HG03039 (cell line): ENCODE measurements at regions not wholly inside any gene's neighbourhood (a gene's known extent, or its start where the extent isn't known, plus 50 kb on each side); places are given as distances from the start of the nearest gene placed in this dataset.

Experiments used
- ATAC-seq: cut with Tn5 transposase; IDR thresholded peaks from one replicate; pipeline ENCODE4 v1.9.1; 2021; ENCODE audit warnings: mild to moderate bottlenecking, moderate library complexity; ENCODE audit not compliant: unreplicated experiment

DNA sequence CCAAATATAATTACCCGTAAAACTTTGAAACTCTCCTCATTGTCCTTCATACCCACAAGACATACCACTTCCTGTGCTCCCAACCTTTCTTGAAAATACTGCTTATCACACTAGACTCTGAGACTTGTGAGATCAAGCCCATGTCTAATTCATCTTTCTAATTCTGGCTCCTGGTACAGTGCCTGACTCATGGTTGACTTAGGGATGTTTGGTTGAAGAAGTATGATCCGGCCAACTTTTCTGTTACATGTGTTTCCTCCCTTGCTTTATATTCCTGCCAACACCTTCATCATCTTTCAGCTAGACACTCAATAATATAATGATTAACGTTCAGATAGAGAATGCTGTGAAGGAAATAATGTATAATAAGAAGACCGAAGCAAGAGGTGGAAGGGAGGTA lies 58.2 kb downstream of the MEX3B start:
- no peak for ATAC-seq

GRCh38 chr15:81983497-81983896 lies 62.3 kb downstream of the MEX3B start:
- ATAC-seq: no peak

DNA sequence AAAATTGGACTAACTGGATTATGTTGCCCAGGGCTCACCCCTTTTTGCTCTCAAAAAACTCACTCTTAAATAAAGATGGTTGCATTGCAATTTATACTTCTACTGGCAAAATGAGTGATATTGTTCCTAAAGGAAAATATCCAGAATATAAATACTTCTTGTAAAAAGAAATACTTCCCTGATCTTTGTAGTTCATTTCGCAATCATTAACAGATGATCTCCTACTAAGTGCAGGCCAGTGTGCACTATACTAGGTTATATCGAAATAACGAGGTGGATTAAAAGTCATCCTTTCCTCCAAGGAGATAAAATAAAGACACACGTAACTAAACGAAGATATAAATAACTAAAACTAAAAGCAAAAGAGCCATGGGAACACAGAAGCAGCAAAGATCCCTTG lies 63.0 kb downstream of the MEX3B start:
- ATAC-seq: no peak

DNA sequence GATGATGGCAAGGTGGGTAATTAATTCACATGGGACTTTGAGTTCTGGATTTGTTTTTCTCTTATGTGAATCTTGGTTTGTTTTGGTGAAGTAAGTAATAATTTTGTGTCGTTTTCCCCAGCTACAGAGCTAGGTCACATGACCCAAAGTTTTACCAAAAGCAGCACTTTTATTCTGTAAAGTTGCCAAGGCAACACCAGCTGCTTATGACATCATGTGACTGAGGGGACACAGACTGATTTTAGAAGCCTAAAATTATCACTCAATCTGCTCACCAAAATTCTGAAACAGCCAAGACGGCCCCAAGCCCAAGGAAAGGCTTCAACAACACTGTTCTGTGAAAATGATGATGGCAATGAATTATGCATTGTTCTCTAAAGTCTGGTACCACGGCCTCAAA lies 63.9 kb downstream of the MEX3B start:
- no peak for ATAC-seq

GRCh38 chr15:81977464-81977863 lies 68.4 kb downstream of the MEX3B start:
- ATAC-seq: no peak

DNA sequence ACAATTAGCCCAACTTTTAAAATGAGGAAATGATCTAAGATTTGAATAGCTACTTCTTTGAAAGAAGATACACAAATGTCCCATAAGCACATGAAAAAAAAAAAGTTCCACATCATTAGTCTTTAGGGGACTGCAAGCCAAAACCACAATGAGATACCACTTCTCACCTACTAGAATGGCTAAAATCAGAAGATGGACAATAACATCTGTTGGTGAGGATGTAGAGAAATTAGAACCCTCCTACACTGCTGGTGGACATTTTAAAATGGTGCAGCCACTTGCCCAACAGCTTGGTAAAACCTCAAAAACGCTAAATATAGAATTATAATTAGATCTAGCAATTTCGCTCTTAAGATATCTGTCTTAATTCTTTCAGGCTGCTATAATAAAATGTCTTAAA lies 77.1 kb downstream of the MEX3B start:
- ATAC-seq: no peak

DNA sequence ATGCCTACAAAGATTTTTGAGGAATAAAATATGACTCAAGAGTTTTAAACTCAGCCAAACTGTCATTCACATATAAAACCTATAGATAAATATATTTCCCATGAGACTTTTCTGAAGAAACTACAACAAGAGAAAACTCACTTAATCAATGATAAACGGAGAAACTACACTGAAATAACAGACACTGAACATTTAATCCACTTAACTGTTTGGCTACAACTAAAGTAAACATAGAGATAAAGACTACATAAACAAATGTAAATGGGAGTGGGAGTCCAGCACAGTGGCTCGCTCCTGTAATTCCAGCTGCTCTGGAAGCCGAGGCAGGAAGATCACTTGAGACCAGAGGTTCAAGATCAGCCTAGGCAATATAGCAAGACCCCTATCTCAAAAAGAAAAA lies 79.2 kb downstream of the MEX3B start:
- no peak for ATAC-seq

GRCh38 chr15:81962482-81962881 lies 83.3 kb downstream of the MEX3B start:
- no peak for ATAC-seq

DNA sequence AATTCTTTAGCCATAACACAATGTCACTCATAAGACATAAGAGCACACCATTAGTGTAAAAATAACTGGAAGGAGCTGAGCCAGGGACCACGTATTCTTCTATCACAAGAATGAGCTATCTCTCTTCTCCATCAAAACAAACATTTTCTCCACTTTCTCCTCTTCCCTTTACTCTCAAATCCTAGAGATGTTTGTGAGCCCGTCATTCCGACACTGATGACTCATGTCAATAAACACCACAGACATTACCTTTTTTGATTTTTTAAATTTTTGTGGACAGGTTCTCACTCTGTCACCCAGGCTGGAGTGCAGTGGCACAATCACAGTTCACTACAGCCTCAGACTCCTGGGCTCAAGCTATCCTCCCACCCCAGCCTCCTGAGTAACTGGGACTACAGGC lies 86.6 kb downstream of the MEX3B start:
- ATAC-seq: no peak

- ATAC-seq: no peak
Measured at GRCh38 chr15:81957698-81958097, 88.1 kb downstream of the MEX3B start.

DNA sequence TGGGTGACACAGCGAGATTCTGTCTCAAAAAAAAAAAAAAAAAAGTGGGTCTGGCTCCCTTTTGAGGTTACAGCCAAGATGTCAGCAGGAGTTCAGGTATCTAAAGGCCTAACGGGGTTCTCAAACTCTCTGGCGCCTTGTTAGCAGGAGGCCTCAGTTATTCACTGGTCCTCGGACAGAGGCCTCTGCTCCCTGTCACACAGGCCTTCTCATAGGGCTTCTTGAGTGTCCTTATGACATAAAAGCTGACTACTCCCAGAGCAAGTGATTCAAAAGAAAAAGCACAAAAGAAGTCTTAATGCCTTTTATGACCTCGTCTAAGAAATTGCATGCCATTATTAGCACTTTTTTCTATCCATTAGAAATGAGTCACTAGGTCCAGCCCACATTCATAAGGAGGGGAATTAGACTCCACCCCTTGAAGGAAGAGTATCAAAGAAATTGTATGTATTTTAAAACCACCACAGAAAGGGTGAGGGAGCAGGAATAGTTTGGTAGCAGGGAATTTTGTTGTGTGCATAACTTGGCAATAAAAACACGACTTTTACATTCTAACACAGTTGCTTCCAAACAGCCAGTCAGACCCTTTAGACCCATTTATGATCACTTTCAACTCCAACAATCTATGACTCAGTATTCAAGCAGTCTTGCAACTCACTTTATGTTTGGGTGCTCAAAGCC lies 90.3 kb downstream of the MEX3B start:
- no peak for ATAC-seq

DNA sequence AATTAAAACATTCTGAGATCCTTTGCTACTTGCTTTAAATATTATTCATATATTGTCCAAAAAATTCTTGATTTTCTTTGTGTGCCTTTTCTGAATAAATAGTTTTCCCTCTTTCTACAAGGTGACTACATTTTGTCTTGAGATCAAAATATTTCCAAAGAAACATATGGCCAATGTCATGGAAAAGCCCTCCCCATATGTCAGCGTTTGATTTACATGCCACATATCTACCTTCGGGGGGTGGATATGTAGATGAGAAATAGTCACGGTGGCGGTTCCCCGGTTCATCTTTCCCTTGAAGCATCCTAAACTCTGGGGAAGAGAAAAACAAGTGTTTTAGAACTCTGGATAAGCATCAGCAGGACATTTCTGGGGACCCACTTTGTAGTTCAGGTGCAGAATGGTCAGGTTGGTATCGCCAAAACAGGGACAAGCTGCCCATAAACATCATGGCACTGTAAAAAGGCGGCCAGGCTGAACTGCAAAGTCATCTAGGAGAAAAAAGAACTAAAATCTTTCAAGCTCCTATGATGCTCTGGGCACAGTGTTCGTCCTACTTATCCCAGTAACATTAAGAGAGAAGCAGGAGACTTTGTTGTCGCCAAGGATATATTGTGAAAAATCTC lies 91.5 kb downstream of the MEX3B start:
- ATAC-seq: no peak

- ATAC-seq: no peak
Measured at GRCh38 chr15:81950841-81951414, 94.9 kb downstream of the MEX3B start.

GRCh38 chr15:81948751-81949150 lies 97.1 kb downstream of the MEX3B start:
- no peak for ATAC-seq

DNA sequence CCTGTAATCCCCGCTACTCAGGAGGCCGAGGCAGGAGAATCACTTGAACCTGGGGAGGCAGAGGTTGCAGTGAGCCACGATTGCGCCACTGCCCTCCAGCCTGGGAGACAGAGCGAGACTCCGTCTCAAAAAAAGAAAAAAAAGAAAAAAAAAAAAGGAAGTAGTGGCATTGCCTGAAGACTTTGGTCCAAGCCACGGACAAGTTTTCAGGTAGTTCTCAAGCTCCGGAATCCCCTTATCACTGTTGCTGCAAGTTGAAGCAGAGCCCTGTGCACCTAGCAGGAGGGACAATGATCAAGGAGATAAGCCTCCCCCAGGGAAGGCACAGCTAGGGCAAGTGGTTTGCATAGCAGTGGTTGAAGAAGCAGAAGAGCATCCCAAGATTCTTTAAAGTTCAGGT lies 97.6 kb downstream of the MEX3B start:
- no peak for ATAC-seq

DNA sequence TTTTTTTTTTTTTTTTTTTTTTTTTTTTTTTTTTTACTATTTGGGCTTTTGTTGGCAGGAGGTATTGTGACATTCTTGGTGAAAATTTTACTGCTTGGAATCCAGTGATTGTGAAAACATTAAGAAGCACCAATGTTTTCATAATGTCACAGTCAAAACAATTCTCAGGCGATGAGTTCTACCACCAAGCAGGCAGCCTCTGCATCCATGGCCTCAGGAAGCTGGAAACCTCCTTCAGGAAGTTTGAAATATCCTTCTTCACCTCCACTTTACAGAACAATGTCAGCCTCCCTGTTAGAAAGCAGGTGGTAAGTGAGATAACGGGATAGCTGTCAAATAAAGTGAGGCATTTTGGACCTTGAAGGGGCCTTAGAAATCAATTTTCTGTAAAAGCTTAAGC lies 98.3 kb downstream of the MEX3B start:
- no peak for ATAC-seq

DNA sequence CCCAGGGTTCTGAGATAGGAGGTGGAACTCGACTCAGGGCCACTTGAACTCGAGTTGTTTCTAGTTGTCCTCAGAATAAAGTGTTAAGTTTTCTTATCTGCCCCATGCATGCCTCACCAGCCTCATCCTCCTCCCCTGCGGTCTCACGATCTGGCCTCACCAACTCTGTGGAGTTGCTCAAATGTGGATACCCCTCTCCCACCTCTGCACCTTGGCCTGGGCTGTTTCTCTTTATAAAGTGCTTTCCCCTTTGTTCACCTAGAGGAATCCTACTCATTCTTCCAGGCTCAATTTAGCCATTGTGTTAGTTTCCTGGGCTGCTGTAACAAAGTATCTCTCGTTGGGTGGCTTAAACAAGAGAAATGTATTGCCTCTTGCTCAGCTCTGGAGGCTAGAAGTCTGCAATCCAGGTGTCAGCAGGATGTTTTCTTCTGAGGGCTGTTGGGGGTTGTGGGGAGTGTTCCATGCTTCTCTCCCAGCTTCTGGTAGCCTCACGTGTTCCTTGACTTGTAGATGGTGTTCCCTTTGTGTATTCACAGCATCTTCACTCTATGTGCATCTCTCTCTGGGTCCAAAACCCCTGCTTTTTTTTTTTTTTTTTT lies 100.7 kb downstream of the MEX3B start:
- ATAC-seq: no peak

DNA sequence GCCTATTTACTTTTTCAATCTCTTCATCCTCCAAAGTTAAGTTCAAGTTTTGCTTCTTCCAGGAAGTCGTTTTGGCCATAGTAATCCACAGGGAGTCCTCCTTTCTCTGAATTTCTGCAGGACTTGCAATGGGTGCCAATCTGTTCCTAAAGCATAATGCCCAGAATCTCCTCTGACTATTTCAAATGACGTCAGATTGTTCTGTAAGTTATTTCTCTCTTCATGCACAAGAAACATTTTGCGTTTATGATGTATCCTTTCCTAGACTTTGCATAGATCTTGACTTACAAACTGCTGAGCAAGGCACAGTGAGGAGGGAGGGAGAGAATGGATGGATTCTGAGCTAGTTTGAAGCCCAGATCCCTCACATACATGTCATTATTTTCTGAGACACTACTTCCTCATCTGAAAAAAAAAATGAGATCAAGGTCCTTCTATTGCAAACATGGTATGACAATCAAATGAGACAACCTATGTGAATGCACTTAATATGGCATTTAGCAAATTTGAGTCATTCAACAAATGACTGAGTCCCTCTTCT lies 103.1 kb downstream of the MEX3B start:
- no peak for ATAC-seq

DNA sequence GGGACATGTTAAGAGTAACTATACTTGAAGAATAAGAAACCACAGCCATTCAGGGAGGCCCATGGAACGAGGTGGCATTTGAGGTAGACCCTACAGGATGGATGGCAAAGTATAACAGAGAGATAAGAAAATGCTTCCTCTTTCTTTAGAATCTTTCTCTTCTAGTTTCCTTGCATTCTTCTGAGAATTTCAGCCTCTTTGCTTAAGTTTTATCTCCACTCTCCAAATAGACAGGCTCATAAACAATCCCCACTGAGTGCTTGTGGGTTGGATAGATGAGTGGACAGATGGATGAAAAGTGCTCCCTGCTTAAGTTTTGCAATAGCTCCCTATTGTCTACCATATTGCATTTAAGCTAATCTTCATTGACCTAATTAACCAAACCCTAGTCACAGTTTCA lies 103.7 kb downstream of the MEX3B start:
- no peak for ATAC-seq

DNA sequence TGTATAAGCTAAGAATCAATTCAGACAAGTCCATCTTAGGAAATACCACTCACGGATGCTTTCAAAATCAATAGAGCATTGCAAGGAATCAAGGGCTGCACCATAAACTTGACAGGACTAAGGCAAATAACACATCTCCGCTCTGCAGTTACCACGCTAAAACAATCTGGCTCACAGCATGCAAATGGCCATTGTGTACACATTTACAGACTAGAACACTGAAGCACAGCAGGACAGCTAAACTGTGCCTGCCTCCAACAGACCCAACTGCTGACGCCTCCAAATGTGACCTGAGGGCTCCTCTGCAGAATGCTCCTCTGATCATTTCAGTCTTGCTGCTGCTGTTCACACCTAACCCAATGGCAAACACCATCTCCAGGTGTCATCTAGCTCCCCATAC lies 104.3 kb downstream of the MEX3B start:
- ATAC-seq: no peak

DNA sequence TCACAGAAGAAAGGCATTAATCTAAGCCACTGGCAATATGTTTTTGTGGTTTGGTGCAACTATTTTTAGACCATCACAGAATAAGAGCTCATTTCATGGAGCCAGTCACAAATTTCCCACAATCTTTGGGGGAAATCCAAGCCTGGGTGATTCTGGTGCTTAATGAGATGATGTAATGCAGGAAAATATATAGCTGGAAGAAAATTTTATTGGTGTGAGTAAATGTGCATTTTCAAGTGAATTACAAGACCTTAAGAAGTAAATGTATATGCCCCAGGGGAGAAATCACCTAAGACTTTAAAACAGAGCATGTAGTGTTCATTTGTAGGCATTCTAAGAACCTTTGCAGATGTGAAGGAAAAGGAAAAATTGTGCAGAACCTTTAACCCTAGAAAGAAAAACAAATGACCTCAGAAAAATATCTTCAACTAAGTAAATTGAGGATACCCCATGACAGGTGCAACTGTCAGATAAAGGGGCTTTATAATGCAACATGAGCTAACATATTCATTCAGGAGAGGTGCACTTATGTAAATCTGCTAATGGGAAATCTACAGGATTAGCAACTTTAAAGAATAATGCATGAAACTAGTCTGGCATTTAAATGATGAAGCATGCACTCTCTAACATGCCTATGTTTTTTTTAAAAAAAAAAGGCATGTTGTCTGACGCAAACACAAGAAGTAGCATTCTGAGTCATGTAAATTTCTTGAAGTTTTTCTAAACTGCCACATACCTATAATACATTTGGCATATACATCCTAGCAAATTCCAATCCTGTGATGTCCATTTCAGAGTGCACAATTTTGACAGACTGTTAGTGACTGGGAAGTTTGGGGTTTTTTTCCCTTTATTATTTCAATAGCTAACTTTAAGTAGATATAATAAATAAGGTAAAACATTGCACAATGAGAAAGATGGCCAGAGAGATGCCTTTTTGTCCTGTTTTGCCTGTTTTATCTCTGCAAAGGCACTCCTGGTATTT lies 105.1 kb downstream of the MEX3B start:
- ATAC-seq: no peak
